ENCODE measurements at regions not wholly inside any gene's neighbourhood (a gene's known extent, or its start where the extent isn't known, plus 50 kb on each side); places are given as distances from the start of the nearest gene placed in this dataset.

DNA sequence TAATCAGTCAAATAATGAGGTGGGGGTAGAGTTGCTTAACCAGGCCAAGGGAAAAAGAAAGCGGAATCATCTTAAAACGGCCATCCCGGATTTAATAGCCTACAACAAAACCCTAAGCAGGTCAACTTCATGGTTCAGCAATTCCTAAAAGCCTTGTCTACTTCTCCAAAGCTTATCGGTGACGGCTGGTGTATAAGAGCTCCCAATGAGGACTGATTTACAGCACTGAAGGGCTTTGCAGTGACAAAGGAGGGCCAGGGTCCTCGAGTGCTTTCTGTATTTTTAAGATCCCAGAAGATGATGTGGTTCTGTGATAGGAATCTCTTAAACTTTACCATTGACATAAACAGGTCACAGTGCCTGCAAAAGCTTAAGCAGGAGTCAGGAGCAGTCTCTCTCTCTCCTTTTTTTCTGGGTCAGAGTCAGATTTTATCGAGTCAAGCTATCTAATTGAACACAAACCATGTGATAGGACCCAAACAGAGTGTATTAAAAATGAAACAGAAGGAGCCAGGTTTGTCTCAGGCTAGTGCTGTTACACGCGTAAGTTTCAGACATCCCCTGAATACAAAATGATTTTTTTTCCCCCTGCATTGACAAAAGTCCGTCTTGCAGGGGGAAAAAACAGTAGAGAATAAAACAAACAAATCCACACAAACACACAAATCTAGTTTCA, 663.6 kb upstream of the ZNF608 start:
- TF ChIP-seq RAD21 (IDR thresholded peaks at IDR 0.05) (no peak), GABPA (IDR thresholded peaks at IDR 0.05 in 1 of 2, conservative IDR thresholded peaks at IDR 0.05 in 1 of 2) (no peak), SP1 (IDR thresholded peaks at IDR 0.05) (no peak), HNF4G (IDR thresholded peaks at IDR 0.05) (no peak), TAF1 (conservative IDR thresholded peaks at IDR 0.05) (no peak), JUND (IDR thresholded peaks at IDR 0.05) (no peak)
- TF ChIP-seq, protein P1, sequence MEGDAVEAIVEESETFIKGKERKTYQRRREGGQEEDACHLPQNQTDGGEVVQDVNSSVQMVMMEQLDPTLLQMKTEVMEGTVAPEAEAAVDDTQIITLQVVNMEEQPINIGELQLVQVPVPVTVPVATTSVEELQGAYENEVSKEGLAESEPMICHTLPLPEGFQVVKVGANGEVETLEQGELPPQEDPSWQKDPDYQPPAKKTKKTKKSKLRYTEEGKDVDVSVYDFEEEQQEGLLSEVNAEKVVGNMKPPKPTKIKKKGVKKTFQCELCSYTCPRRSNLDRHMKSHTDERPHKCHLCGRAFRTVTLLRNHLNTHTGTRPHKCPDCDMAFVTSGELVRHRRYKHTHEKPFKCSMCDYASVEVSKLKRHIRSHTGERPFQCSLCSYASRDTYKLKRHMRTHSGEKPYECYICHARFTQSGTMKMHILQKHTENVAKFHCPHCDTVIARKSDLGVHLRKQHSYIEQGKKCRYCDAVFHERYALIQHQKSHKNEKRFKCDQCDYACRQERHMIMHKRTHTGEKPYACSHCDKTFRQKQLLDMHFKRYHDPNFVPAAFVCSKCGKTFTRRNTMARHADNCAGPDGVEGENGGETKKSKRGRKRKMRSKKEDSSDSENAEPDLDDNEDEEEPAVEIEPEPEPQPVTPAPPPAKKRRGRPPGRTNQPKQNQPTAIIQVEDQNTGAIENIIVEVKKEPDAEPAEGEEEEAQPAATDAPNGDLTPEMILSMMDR (IDR thresholded peaks at IDR 0.05; ENCODE audit: low read depth, low read length, missing input control): no peak
- TF ChIP-seq, protein P2, sequence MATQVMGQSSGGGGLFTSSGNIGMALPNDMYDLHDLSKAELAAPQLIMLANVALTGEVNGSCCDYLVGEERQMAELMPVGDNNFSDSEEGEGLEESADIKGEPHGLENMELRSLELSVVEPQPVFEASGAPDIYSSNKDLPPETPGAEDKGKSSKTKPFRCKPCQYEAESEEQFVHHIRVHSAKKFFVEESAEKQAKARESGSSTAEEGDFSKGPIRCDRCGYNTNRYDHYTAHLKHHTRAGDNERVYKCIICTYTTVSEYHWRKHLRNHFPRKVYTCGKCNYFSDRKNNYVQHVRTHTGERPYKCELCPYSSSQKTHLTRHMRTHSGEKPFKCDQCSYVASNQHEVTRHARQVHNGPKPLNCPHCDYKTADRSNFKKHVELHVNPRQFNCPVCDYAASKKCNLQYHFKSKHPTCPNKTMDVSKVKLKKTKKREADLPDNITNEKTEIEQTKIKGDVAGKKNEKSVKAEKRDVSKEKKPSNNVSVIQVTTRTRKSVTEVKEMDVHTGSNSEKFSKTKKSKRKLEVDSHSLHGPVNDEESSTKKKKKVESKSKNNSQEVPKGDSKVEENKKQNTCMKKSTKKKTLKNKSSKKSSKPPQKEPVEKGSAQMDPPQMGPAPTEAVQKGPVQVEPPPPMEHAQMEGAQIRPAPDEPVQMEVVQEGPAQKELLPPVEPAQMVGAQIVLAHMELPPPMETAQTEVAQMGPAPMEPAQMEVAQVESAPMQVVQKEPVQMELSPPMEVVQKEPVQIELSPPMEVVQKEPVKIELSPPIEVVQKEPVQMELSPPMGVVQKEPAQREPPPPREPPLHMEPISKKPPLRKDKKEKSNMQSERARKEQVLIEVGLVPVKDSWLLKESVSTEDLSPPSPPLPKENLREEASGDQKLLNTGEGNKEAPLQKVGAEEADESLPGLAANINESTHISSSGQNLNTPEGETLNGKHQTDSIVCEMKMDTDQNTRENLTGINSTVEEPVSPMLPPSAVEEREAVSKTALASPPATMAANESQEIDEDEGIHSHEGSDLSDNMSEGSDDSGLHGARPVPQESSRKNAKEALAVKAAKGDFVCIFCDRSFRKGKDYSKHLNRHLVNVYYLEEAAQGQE (IDR thresholded peaks at IDR 0.05): no peak
- TF ChIP-seq, protein P3, sequence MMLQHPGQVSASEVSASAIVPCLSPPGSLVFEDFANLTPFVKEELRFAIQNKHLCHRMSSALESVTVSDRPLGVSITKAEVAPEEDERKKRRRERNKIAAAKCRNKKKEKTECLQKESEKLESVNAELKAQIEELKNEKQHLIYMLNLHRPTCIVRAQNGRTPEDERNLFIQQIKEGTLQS (IDR thresholded peaks at IDR 0.05): no peak

Data from liver (tissue), 3 donors.